Lower leg skin (tissue), 3 donors: ENCODE measurements at regions not wholly inside any gene's neighbourhood (a gene's known extent, or its start where the extent isn't known, plus 50 kb on each side); places are given as distances from the start of the nearest gene placed in this dataset.

Source experiments
- CTCF ChIP-seq, 3 donors: fragments of 450-650 bp; IDR thresholded peaks; one replicate each; pipeline ENCODE4 v1.5.1; 2016; ENCODE audit warnings: antibody characterized with exemption in 3 of 3, mild to moderate bottlenecking in 3 of 3, moderate library complexity in 2 of 3
- POLR2A ChIP-seq, 2 donors: fragments of 450-650 bp; IDR thresholded peaks; one replicate each; pipeline ENCODE4 v1.6.1; 2016 to 2017; ENCODE audit warnings: antibody characterized with exemption in 2 of 2, mild to moderate bottlenecking in 1 of 2, moderate library complexity in 1 of 2

GRCh38 chr11:81886406-81887075, 847.1 kb downstream of the FAM181B start:
- TF ChIP-seq CTCF (IDR thresholded peaks at IDR 0.05) = no peak
- TF ChIP-seq POLR2A (IDR thresholded peaks at IDR 0.05) = no peak
